ENCODE measurements at regions not wholly inside any gene's neighbourhood (a gene's known extent, or its start where the extent isn't known, plus 50 kb on each side); places are given as distances from the start of the nearest gene placed in this dataset.
"Not testable (repeated sequence)": the region's sequence is repeated elsewhere in the genome, so short reads cannot be mapped to it uniquely, and the experiment has no call there.

- TF ChIP-seq EZH2 (IDR thresholded peaks at IDR 0.05; ENCODE audit: low read depth): no peak
- TF ChIP-seq, protein P1, sequence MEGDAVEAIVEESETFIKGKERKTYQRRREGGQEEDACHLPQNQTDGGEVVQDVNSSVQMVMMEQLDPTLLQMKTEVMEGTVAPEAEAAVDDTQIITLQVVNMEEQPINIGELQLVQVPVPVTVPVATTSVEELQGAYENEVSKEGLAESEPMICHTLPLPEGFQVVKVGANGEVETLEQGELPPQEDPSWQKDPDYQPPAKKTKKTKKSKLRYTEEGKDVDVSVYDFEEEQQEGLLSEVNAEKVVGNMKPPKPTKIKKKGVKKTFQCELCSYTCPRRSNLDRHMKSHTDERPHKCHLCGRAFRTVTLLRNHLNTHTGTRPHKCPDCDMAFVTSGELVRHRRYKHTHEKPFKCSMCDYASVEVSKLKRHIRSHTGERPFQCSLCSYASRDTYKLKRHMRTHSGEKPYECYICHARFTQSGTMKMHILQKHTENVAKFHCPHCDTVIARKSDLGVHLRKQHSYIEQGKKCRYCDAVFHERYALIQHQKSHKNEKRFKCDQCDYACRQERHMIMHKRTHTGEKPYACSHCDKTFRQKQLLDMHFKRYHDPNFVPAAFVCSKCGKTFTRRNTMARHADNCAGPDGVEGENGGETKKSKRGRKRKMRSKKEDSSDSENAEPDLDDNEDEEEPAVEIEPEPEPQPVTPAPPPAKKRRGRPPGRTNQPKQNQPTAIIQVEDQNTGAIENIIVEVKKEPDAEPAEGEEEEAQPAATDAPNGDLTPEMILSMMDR (conservative IDR thresholded peaks at IDR 0.05): no peak
- no peak overlapping the region for H2AFZ ChIP-seq
- intact Hi-C loops (cut with micrococcal nuclease; ENCODE audit: unreplicated experiment): no loop called here
- POLR2A ChIA-PET (ENCODE audit: unreplicated experiment): no interaction called here
- H3K4me3 ChIP-seq: no peak overlapping the region
- H3F3A ChIP-seq (ENCODE audit: insufficient read depth, low read depth): no peaks in the 10 kb centered on the region
- BruUV-seq (replicated peaks): no TSS peak
- H3K9me2 ChIP-seq (ENCODE audit: insufficient read depth): no peaks in the 10 kb centered on the region
- H3K27me3 ChIP-seq (ENCODE audit: insufficient read depth, low read depth): peaks cover 48% of the 10 kb centered on the region
- no peaks in the 10 kb centered on the region for H4K20me1 ChIP-seq (ENCODE audit: insufficient read depth)
- CTCF ChIA-PET: no interaction called here
- H3K27ac ChIP-seq: no peak overlapping the region
- no peaks in the 10 kb centered on the region for H3K9me3 ChIP-seq (ENCODE audit: insufficient read depth, low read depth)
- no peak overlapping the region for H3K4me2 ChIP-seq
- DNase-seq: no peak
- no peaks in the 10 kb centered on the region for H3K4me1 ChIP-seq (replicated peaks; ENCODE audit: insufficient read depth)
- no peaks in the 10 kb centered on the region for H3K36me3 ChIP-seq (ENCODE audit: low read depth)
- no peaks in the 10 kb centered on the region for H3K79me2 ChIP-seq (ENCODE audit: low read depth)
These were observed 79.3 kb upstream of the ETV3 start for GRCh38 chr1:157217486-157217885.

- H3K27ac ChIP-seq: no peak overlapping the region
- intact Hi-C loops (cut with micrococcal nuclease; ENCODE audit: unreplicated experiment): no loop called here
- no peaks in the 10 kb centered on the region for H3K79me2 ChIP-seq (ENCODE audit: low read depth)
- ChIA-PET CTCF (no interaction called here), POLR2A (ENCODE audit: unreplicated experiment) (no interaction called here)
- BruUV-seq (replicated peaks): no TSS peak
- H3F3A ChIP-seq (ENCODE audit: insufficient read depth, low read depth): no peaks in the 10 kb centered on the region
- H3K27me3 ChIP-seq (ENCODE audit: insufficient read depth, low read depth): peaks cover 20% of the 10 kb centered on the region; the same call in 1 of the 2 replicates
- no peak overlapping the region for H2AFZ ChIP-seq
- no peaks in the 10 kb centered on the region for H4K20me1 ChIP-seq (ENCODE audit: insufficient read depth)
- H3K4me1 ChIP-seq (replicated peaks; ENCODE audit: insufficient read depth): no peaks in the 10 kb centered on the region
- H3K4me3 ChIP-seq: no peak overlapping the region
- no peak for DNase-seq
- H3K9me3 ChIP-seq (ENCODE audit: insufficient read depth, low read depth): no peaks in the 10 kb centered on the region
- no peaks in the 10 kb centered on the region for H3K36me3 ChIP-seq (ENCODE audit: low read depth)
- no peak overlapping the region for H3K4me2 ChIP-seq
- no peaks in the 10 kb centered on the region for H3K9me2 ChIP-seq (ENCODE audit: insufficient read depth)
- TF ChIP-seq, protein P1 (conservative IDR thresholded peaks at IDR 0.05): no peak
- no peak for TF ChIP-seq EZH2 (IDR thresholded peaks at IDR 0.05; ENCODE audit: low read depth)
These were observed 75.6 kb upstream of the ETV3 start for GRCh38 chr1:157213836-157214235.

- no peak overlapping the region for H3K27ac ChIP-seq
- BruUV-seq (replicated peaks): no TSS peak
These were observed 71.3 kb upstream of the ETV3 start for GRCh38 chr1:157209514-157209913.

DNA sequence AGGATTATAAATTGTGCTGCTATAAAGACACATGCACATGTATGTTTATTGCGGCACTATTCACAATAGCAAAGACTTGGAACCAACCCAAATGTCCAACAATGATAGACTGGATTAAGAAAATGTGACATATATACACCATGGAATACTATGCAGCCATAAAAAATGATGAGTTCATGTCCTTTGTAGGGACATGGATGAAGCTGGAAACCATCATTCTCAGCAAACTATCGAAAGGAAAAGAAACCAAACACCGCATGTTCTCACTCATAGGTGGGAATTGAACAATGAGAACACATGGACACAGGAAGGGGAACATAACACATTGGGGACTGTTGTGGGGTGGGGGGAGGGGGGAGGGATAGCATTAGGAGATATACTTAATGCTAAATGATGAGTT lies 67.8 kb upstream of the ETV3 start:
- CTCF ChIA-PET; H3K9me3 ChIP-seq (ENCODE audit: insufficient read depth, low read depth); H3K36me3 ChIP-seq (ENCODE audit: low read depth); intact Hi-C loops (cut with micrococcal nuclease; ENCODE audit: unreplicated experiment); POLR2A ChIA-PET (ENCODE audit: unreplicated experiment); H3K4me1 ChIP-seq (replicated peaks; ENCODE audit: insufficient read depth); H3K4me3 ChIP-seq; H3K4me2 ChIP-seq; H3K9me2 ChIP-seq (ENCODE audit: insufficient read depth); H4K20me1 ChIP-seq (ENCODE audit: insufficient read depth); BruUV-seq (replicated peaks); H3F3A ChIP-seq (ENCODE audit: insufficient read depth, low read depth); DNase-seq; H3K27ac ChIP-seq; H3K79me2 ChIP-seq (ENCODE audit: low read depth); H2AFZ ChIP-seq: not testable (repeated sequence)
- H3K27me3 ChIP-seq (ENCODE audit: insufficient read depth, low read depth): peaks cover 51% of the 10 kb centered on the region

More at GRCh38 chr1:157209514-157209913, 71.3 kb upstream of the ETV3 start:
- TF ChIP-seq, protein P1 (conservative IDR thresholded peaks at IDR 0.05): no peak
- no peak for TF ChIP-seq EZH2 (IDR thresholded peaks at IDR 0.05; ENCODE audit: low read depth)
- H3K9me3 ChIP-seq (ENCODE audit: insufficient read depth, low read depth): no peaks in the 10 kb centered on the region
- H3K27me3 ChIP-seq (ENCODE audit: insufficient read depth, low read depth): peaks cover 20% of the 10 kb centered on the region
- no peak overlapping the region for H3K4me3 ChIP-seq
- no peaks in the 10 kb centered on the region; the same call in 1 of the 2 replicates for H3F3A ChIP-seq (ENCODE audit: insufficient read depth, low read depth)
- ChIA-PET CTCF (no interaction called here), POLR2A (ENCODE audit: unreplicated experiment) (no interaction called here)
- DNase-seq: no peak
- H4K20me1 ChIP-seq (ENCODE audit: insufficient read depth): no peaks in the 10 kb centered on the region
- H3K4me1 ChIP-seq (replicated peaks; ENCODE audit: insufficient read depth): no peaks in the 10 kb centered on the region
- H3K79me2 ChIP-seq (ENCODE audit: low read depth): no peaks in the 10 kb centered on the region
- no peaks in the 10 kb centered on the region for H3K36me3 ChIP-seq (ENCODE audit: low read depth)
- intact Hi-C loops (cut with micrococcal nuclease; ENCODE audit: unreplicated experiment): no loop called here
- no peak overlapping the region for H2AFZ ChIP-seq
- no peak overlapping the region for H3K4me2 ChIP-seq
- H3K9me2 ChIP-seq (ENCODE audit: insufficient read depth): no peaks in the 10 kb centered on the region

Data from PC-9 (cell line).